ENCODE measurements at regions not wholly inside any gene's neighbourhood (a gene's known extent, or its start where the extent isn't known, plus 50 kb on each side); places are given as distances from the start of the nearest gene placed in this dataset.

- TF ChIP-seq CEBPB (IDR thresholded peaks at IDR 0.05; ENCODE audit: low read depth, low read length) (no peak), CTCF (conservative IDR thresholded peaks at IDR 0.05; ENCODE audit: low read depth, low read length) (no peak), RCOR1 (IDR thresholded peaks at IDR 0.05; ENCODE audit: insufficient replicate concordance, low read length) (no peak), POLR2A (IDR thresholded peaks at IDR 0.05; ENCODE audit: low read depth, low read length) (no peak)
These were observed 91.9 kb upstream of the CTTNBP2NL start for GRCh38 chr1:112304126-112304525.
